GM19193 (cell line): ENCODE measurements at regions not wholly inside any gene's neighbourhood (a gene's known extent, or its start where the extent isn't known, plus 50 kb on each side); places are given as distances from the start of the nearest gene placed in this dataset.

Source experiments
- POLR2A ChIP-seq: IDR thresholded peaks from 4 replicates; pipeline ENCODE4 v1.6.1; 2011; ENCODE audit not compliant: insufficient read depth, insufficient read length; ENCODE audit errors: extremely low read depth

- no peak for TF ChIP-seq POLR2A
Measured at GRCh38 chr2:9770006-9770307, 73.3 kb upstream of the TAF1B start.

GRCh38 chr2:9770308-9771100 lies 72.8 kb upstream of the TAF1B start:
- no peak for TF ChIP-seq POLR2A

- no peak for TF ChIP-seq POLR2A
Measured at GRCh38 chr2:9771101-9771449, 72.2 kb upstream of the TAF1B start.

DNA sequence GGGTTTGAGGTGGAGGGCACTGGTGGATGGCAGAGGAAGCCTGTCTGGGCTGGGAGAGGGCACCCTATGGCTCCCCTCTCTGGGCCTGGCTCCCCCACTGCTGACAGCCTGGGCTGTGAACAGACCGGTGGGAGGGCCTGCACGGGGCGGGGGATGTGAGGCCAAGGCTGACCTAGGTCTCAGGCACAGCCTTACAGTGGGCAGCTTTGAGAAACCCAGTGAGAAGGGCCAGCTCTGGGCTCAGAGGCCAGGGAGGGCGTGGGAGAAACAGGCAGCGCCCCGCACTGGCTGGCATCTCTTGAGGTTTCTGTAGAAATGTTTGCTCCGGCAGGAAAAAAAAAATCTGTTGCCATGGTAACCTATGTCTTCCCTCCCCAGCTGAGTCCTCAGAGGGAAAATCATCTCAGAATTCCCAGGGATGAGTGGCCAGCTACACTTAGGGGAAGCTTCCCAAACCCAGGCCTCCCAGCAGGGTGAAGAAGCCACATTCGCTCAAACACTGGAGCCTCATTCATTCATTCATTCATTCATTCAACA lies 71.7 kb upstream of the TAF1B start:
- no peak for TF ChIP-seq POLR2A

GRCh38 chr2:9772035-9772998 lies 71.0 kb upstream of the TAF1B start:
- TF ChIP-seq POLR2A = no peak

- TF ChIP-seq POLR2A = no peak
Measured at GRCh38 chr2:9772999-9773902, 70.0 kb upstream of the TAF1B start.

DNA sequence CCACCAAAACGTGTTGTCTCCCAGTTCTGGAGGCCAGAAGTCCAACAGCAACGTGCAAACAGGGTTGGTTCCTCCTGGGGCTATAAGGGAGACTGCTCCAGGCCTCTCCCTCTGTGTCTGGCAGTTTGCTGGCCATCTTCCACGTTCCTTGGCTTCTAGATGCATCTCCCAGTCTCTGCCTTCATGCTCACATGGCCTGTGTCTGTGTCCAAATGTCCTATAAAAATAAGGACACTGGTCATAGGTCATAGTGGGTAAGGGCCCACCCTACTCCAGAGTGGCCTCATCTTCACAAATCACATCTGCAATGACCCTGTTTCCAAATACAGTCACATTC lies 69.4 kb upstream of the TAF1B start:
- TF ChIP-seq POLR2A = no peak

DNA sequence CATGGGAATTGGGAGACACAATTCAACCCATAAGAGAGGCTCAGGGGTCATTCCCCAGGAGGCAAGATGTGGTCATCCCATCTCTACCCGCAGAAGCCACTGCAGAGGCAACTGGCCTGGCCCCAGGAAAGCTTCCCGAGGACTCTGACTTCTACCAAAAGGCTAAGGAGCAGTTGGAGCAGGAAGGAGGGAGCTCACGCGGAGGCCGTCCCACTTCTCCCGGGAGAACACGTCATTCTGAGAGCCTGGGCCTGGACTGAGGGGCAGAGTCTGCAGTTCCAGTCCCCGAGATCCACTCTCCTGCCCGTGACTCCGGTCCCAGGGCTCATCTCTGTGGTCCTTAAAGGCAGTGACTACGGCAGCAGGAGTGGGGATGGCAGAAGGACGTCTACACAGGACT lies 69.0 kb upstream of the TAF1B start:
- TF ChIP-seq POLR2A = no peak

- TF ChIP-seq POLR2A = no peak
Measured at GRCh38 chr2:9775351-9775750, 67.9 kb upstream of the TAF1B start.

DNA sequence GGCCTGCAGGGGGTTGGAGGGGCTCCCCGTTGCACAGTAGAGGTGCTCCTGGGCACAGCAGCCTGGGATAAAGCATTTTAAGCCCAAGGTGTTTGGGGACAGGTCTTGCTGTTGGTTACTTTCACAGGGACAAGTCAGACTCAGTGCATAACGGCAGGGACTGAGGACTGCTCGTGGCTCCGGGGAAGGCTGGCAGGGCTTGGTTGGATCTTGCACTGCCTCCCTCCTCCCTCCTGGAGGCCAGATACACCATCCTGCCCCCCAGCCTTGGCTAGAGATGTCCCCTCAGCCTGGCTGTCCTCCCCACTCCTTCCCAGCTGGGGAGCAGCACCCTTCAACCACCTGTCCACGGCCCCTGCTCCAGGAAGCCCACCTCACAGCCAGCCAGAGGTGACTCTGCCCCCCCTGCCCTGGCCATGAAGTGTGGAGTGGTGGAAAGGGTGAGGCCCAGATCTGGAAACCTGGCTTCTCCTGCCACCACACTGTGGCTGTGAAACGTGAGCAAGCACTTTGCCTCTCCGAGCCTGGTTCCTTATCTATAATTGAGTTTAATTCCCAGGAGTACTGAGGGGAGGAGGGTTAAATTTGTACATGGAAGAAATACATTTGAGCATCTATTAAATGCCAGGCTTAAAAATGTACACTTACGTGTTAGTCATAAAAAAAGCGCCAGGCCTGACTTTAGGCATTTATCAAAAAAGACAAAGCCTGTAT lies 67.1 kb upstream of the TAF1B start:
- no peak for TF ChIP-seq POLR2A

DNA sequence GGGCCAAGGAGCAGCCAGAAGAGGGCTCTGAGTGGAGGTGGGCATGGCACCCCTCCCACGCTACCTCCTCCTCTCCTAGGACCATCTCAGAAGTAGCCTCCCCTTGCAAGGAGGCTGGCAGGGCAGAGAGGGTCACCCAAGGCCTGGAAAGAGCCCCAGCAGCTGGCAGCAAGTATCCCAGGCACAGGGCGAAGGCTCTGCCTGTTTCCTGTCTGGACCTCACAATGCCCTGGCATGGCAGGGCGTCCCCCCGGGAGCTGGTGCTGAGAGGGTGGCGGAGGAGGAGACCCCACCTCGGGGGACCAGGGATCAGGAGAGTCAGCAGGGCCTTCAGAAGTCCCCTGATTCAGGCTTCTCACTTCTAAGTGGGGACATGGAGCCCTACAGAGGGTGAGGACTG lies 66.2 kb upstream of the TAF1B start:
- no peak for TF ChIP-seq POLR2A

DNA sequence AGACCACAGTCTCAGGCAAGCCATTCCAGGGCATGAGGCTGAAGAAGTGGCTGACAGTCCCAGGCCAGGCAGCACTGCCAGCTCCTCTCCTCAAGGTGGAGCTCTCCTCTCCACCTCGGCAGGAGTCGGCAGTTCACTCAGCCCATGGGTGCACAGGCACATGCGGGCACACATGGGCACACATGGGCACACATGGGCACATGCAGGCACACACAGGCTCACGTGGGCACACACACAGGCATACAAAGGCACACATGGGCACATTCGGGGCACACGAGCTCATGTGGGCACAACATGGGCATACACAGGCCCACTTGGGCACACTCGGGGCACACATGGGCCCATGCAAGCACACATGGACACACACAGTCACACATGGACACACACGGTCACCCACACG lies 65.3 kb upstream of the TAF1B start:
- TF ChIP-seq POLR2A = no peak

- no peak for TF ChIP-seq POLR2A
Measured at GRCh38 chr2:9778471-9779316, 64.6 kb upstream of the TAF1B start.
